Fibroblast of pulmonary artery (primary cell): ENCODE measurements at regions not wholly inside any gene's neighbourhood (a gene's known extent, or its start where the extent isn't known, plus 50 kb on each side); places are given as distances from the start of the nearest gene placed in this dataset.

Experiments used
- DNase-seq: peaks from one replicate; pipeline ENCODE4 v3.0.0-alpha.2; 2010; ENCODE audit warnings: low read depth
- H3K4me3 ChIP-seq: replicated peaks from 2 replicates; pipeline ENCODE4 v1.5.1; 2011; ENCODE audit warnings: low read depth, mild to moderate bottlenecking, control low read depth, low read length, moderate library complexity
- CTCF ChIP-seq: IDR thresholded peaks from 2 replicates; pipeline ENCODE4 v1.5.1; 2011; ENCODE audit warnings: mild to moderate bottlenecking, control low read depth, low read length, inconsistent platforms; ENCODE audit errors: missing control alignments

DNA sequence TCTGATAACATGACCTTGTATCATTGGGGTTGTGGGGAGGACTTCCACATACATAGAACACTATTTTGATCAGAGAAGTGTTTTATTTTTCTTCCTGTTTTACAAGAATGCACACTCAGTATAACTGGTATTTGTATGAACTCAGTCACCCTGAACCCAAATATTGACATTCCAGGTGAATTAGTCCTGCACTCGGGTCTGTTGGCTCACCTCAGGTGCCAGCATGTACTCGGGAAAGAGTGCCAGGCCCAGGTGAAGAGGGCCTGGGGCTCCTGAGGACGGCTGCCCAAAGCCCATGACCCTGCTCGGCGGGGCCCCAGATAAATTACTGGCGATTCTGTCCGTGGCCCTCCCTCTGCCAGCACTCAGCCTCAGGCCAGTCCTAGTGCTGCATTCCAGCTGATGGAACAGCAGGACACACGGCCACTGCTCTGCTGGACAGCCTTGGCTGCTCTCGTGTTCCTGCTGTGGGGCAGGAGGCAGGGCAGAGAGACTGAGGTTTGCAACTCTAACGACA is 75.4 kb upstream of the TMPRSS2 start:
- TF ChIP-seq CTCF, result no peak
- no peak overlapping the region for H3K4me3 ChIP-seq
- DNase-seq, result no peak

- TF ChIP-seq CTCF, result no peak
- DNase-seq, result no peak
- H3K4me3 ChIP-seq, result no peak overlapping the region
Measured at GRCh38 chr21:41582866-41583265, 74.9 kb upstream of the TMPRSS2 start.

GRCh38 chr21:41582298-41582840 is 74.4 kb upstream of the TMPRSS2 start:
- no peak for TF ChIP-seq CTCF
- DNase-seq, result no peak

DNA sequence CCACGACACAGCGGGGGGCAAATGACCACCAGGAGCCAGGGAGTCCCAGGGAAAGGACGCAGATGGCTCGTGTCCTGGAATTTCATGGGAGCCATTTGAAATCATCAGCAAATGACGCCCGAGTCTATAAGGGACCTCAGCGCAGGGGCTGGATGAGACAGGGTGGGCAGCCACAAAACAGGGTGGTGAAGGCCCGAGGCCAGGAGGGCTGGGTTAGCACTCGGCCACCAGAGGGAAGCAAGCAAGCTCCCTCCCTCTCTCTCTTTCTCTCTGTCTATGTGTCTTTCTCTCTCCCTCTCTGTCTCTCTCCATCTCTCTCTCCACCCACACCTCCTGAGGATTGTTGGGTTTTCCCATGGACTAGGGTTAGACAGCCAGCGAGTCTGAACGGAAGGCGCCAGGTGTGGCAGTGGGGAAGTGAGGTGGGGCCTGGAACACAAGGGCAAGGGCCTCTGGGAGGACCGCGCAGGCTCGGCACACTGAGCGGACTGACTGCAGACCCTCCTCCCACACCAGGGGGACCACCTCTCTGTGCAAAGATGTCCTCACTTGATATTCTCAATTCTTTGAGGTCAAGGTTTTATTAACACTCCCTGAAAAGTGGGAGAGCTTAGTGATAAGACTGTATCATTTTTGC is 73.8 kb upstream of the TMPRSS2 start:
- no peak for TF ChIP-seq CTCF
- H3K4me3 ChIP-seq, result no peak overlapping the region
- no peak for DNase-seq

More at GRCh38 chr21:41582298-41582840, 74.4 kb upstream of the TMPRSS2 start:
- H3K4me3 ChIP-seq, result no peak overlapping the region

GRCh38 chr21:41580758-41581554 is 73.0 kb upstream of the TMPRSS2 start:
- no peak for TF ChIP-seq CTCF

DNA sequence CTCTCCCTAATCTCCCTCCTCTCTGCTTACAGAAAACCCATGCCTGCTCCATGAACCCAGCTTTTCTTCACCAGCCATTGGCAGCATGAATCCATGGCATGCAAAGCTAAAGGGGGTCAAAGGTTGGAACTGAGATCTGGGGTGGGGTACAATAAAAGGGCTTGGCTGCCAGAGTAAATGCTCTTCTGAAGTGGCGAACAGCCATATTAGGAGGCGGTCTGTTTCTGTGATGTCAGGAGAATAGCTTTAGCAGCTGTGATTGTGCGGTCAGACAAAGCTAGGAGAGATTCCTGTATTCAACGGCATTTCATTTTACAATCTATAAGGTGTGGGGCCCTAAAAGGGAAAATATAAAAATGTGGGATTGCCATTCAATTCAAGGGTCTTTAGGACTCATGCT is 71.7 kb upstream of the TMPRSS2 start:
- TF ChIP-seq CTCF, result no peak
- no peak overlapping the region for H3K4me3 ChIP-seq
- no peak for DNase-seq

More at GRCh38 chr21:41580758-41581554, 73.0 kb upstream of the TMPRSS2 start:
- DNase-seq, result no peak
- H3K4me3 ChIP-seq, result no peak overlapping the region
